Globus pallidus (tissue), 1 donor: ENCODE measurements at regions not wholly inside any gene's neighbourhood (a gene's known extent, or its start where the extent isn't known, plus 50 kb on each side); places are given as distances from the start of the nearest gene placed in this dataset.
"Not testable (repeated sequence)": the region's sequence is repeated elsewhere in the genome, so short reads cannot be mapped to it uniquely, and the experiment has no call there.

ENCODE experiments used
- DNase-seq: peaks from one replicate; pipeline ENCODE4 v3.0.0-alpha.2; 2015; ENCODE audit warnings: low spot score

- DNase-seq: no peak
These were observed 291.4 kb upstream of the FZD8 start for GRCh38 chr10:35933491-35933890.

- not testable (repeated sequence) for DNase-seq
These were observed 287.9 kb upstream of the FZD8 start for GRCh38 chr10:35929962-35930361.

- DNase-seq: no peak
These were observed 286.7 kb upstream of the FZD8 start for GRCh38 chr10:35928748-35929147.

GRCh38 chr10:35927990-35928488, 285.9 kb upstream of the FZD8 start:
- DNase-seq: no peak

DNA sequence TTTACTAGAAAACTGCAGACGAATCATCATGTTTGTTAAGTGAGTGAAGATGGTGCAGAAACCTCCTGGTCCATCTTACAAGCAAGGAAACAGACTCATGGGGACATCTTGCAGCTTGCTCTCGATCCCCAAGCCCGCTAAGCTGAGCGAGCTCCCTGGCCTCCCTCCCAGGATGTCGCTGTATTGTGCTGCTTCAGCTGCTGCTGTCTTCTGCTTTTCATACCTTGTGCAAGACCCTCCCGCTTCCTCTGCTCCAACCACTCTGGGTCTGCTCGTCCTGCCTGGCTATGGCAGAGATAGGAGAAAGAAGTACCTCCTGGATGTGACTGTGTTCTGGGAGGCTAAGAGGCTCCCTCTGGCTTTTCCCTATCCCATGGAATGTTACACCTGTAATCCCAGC, 285.2 kb upstream of the FZD8 start:
- no peak for DNase-seq

GRCh38 chr10:35926846-35927245, 284.8 kb upstream of the FZD8 start:
- DNase-seq: no peak

DNA sequence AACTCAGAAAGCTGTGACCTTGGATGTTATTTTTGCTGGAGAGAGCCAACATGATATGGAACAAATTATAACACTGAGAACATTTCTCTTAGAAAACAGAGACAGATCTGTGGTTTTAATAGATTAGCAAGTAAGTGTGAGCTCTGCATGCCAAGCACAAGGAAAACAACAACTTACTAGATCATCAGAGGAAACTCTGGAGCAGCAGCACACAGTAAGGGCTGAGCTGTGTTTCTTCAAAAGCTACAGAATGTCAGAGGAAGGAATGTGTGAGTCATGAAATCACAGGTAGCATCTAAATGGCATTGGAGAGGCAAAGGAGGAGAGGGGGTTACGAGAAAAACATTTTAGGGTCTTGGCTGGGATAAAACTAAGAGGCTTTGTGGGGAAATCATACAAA, 283.4 kb upstream of the FZD8 start:
- DNase-seq: no peak

GRCh38 chr10:35924759-35925158, 282.7 kb upstream of the FZD8 start:
- no peak for DNase-seq

- DNase-seq: no peak
These were observed 280.9 kb upstream of the FZD8 start for GRCh38 chr10:35922876-35923600.

GRCh38 chr10:35921866-35922350, 279.8 kb upstream of the FZD8 start:
- no peak for DNase-seq

- DNase-seq: no peak
These were observed 274.7 kb upstream of the FZD8 start for GRCh38 chr10:35916791-35917190.

DNA sequence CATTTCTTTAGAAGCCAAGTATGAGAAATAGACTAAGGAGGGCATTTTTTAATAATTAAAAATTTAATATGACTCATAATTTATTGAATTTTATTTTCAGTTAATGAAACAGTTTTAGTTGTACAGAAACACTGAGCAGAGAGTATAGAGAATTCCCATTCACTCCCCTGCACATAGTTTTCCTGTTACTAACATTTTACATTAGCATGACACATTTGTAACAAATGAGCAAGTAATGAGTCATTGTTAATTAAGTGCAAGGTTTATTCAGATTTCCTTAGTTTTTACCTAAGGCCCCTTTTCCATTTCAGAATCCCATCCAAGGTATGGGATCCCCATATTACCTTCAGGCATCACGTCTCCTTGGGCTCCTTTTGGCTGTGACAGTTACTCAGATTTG, 271.5 kb upstream of the FZD8 start:
- no peak for DNase-seq

GRCh38 chr10:35912615-35913569, 270.8 kb upstream of the FZD8 start:
- no peak for DNase-seq

GRCh38 chr10:35911954-35912353, 269.9 kb upstream of the FZD8 start:
- no peak for DNase-seq

GRCh38 chr10:35911233-35911632, 269.1 kb upstream of the FZD8 start:
- DNase-seq: no peak

DNA sequence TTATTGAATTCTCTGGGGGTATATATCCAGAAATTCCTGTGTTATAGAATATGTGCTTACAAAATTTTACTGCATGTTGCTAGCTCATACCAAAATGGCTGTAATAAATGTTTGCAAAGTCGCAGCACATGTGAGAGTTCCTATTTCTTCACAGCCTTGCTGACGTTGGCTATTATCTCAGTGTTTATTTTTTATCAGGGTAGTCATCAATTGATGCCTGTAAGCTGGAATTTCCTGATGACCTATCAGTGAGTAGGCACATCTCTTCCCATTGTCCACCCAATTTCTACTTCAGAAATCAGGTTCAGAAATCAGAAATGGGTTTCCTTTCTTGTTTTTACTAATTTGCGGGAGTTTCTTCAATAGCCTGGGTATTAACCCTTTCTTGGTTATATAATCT, 268.1 kb upstream of the FZD8 start:
- no peak for DNase-seq

- DNase-seq: no peak
These were observed 267.1 kb upstream of the FZD8 start for GRCh38 chr10:35909121-35909720.

DNA sequence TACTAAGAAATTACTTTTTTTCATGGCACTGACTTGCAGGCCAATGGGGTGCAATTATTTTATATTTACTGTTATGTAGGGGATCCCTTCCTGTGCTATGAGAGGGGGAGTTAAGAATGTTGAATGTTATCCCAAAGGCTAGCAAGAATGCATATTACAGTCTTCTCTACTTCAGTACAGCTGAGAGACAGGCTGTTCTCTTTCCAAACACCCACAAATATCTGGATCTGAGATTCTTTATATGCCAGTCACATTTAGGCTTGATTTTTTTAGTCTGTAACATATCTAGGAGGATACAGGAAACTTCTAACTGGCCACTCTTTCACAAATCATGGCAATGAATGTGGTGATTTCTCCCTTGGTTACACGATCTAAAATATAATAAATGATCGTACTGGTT, 266.4 kb upstream of the FZD8 start:
- no peak for DNase-seq

DNA sequence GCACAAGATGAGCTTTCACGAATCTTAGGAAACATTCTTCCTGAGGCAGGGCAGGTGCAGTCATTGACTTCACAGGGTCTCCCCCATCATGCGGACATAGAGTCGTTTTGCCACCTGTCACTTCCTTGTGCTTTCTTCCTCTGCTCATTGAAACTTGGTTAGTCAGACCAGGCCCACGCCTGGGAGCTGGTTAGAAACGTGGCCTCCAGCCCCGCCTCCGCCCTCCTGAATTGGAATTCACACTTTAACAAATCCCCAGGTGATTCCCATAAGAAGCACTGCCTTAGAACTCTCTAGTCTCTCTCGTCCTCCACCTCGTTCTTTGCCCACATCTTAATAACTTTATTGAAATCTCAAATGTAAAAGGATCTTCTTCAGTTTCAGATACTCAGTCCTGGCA, 265.5 kb upstream of the FZD8 start:
- no peak for DNase-seq

DNA sequence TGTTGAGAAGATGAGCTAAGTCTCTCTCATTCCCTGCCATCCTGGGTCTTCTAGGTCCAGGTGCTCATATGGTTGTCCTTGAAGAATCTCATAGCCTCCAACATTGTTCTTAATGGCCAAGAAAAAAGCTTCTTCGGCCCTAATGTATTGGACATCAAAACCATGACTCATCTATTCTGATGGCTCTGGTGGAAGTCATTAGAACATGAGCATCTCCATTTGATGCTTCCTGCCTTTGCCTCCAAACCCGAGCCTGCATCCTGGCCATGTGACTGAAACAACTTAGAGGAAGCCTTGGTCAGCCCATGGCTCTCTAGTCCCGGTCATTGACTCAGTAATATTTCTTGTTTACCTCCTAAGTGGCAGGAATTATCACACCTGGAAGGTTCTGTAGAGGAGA, 264.1 kb upstream of the FZD8 start:
- no peak for DNase-seq

DNA sequence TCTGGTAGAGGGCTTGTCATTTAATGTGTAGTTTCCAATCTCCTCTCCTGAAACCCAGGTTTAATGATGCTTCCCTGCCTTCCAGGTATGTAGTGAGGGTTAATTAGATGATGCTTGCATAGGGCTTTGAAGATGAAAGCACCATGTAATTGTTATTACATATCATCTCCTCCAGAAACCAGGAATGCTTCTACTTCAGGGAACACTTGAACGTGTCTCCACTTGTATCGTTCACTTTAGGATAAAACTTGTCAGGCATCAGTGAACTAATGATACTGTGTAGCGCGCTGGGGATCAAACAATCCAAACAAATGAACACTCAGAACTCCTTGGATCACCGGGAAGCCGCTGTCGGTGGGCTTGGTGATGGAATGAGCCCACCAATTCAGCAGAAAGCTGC, 260.9 kb upstream of the FZD8 start:
- DNase-seq: no peak

GRCh38 chr10:35898716-35899440, 256.8 kb upstream of the FZD8 start:
- no peak for DNase-seq
